ENCODE measurements at regions not wholly inside any gene's neighbourhood (a gene's known extent, or its start where the extent isn't known, plus 50 kb on each side); places are given as distances from the start of the nearest gene placed in this dataset.

DNA sequence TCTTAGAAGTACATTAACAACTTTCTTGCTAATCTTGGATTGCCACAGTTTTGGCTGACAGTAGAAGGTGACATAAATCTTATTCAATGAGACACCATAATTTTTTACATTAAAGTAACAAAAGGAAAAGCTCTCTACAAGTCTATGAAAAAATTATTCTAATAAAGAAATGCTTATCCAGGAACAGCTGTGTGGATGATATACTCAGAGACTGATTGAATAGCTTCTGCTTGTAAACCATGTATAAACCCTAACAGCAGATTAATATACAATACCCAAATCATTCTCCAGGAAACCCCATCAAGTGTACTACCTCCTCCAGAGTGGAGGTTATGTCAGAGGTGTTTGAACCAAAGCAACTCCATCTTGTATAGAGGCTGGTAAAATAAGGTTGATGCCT lies 581.4 kb upstream of the PTGER4 start:
- intact Hi-C loops (cut with DNase I, micrococcal nuclease): no loop called here
- Histone ChIP-seq H3K4me1 (ENCODE audit: low read depth) (no peaks in the 10 kb centered on the region), H3K4me3 (no peak overlapping the region), H3K36me3 (ENCODE audit: low read depth) (no peaks in the 10 kb centered on the region), H3K9me3 (no peaks in the 10 kb centered on the region)
- DNase-seq (no peak), ATAC-seq (no peak)
- no peak for TF ChIP-seq CTCF (IDR thresholded peaks at IDR 0.05)

DNA sequence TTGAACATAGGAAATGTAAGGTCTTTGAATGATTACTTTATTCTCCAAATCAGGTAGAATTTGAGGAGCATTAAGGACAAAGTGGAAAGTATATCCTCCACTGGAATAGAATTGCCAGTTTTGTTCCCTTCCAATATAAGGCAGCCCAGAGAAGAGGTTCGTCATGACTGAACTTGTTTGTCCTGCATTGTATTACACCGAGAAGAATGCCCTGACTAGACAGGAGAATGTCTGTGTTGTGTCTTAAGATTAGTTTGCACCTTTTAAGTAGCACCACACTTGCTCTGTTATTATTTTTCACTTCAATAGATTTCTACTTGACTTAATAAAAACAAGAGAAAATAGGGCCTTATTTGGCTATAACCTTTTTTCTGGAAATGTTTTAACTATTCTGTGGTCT lies 586.2 kb upstream of the PTGER4 start:
- ATAC-seq (no peak), DNase-seq (no peak)
- no peak overlapping the region for H3K4me3 ChIP-seq
- no peak for TF ChIP-seq CTCF (IDR thresholded peaks at IDR 0.05)
- intact Hi-C loops (cut with DNase I, micrococcal nuclease): no loop called here
- peaks cover 24% of the 10 kb centered on the region for H3K9me3 ChIP-seq
- no peaks in the 10 kb centered on the region for H3K4me1 ChIP-seq (ENCODE audit: low read depth)
- H3K36me3 ChIP-seq (ENCODE audit: low read depth): no peaks in the 10 kb centered on the region

DNA sequence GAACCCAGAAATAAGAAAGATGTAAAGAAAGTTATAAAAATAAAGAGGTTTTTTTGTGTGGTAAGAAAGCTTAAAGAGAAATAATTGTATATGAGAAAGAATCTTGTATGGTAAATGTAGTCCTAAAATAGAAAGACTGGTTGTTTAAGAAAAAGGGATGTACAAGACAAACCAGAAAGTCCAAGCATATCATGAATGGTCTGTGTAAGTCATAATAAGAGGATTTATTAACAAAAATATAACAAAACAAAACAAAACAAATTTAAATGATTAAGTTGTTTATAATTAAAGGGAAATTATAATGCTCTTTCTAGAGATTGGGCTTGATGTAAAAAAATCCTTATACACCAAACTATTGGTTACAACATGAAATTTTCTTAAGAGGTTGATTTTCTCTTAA lies 590.4 kb upstream of the PTGER4 start:
- Histone ChIP-seq H3K9me3 (peaks cover 24% of the 10 kb centered on the region), H3K4me3 (no peak overlapping the region), H3K36me3 (ENCODE audit: low read depth) (no peaks in the 10 kb centered on the region), H3K4me1 (ENCODE audit: low read depth) (no peaks in the 10 kb centered on the region)
- no peak for TF ChIP-seq CTCF (IDR thresholded peaks at IDR 0.05)
- DNase-seq (no peak), ATAC-seq (no peak)
- intact Hi-C loops (cut with DNase I, micrococcal nuclease): no loop called here

- intact Hi-C loops (cut with DNase I, micrococcal nuclease): no loop called here
- TF ChIP-seq CTCF (IDR thresholded peaks at IDR 0.05): no peak
- Histone ChIP-seq H3K9me3 (peaks cover 8% of the 10 kb centered on the region), H3K36me3 (ENCODE audit: low read depth) (no peaks in the 10 kb centered on the region), H3K4me3 (no peak overlapping the region), H3K4me1 (ENCODE audit: low read depth) (no peaks in the 10 kb centered on the region)
- ATAC-seq (no peak), DNase-seq (no peak)
These were observed 595.1 kb upstream of the PTGER4 start for GRCh38 chr5:40084614-40085013.

DNA sequence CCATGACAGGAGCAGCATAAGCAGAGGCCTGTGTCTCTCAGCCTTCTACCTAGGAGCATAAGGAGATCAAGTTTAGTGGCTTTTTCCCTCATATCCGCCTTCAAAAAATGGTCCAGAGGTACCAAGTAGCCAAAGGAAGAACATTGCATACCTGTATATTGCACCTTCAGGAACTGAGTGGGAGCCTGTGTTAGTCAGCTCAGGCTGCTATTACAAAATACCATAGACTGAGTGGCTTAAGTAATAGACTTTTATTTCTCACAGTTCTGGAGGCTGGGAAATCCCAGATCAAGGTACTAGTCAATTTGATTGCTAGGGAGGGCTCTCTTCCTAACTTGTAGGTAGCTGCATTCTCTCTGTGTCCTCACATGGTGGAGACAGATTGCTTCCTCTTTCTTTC lies 597.4 kb upstream of the PTGER4 start:
- no peak for ATAC-seq
- Histone ChIP-seq H3K4me3 (no peak overlapping the region), H3K4me1 (ENCODE audit: low read depth) (no peaks in the 10 kb centered on the region), H3K9me3 (no peaks in the 10 kb centered on the region), H3K36me3 (ENCODE audit: low read depth) (no peaks in the 10 kb centered on the region)
- intact Hi-C loops (cut with DNase I, micrococcal nuclease): no loop called here
- DNase-seq: no peak
- no peak for TF ChIP-seq CTCF (IDR thresholded peaks at IDR 0.05)

- H3K36me3 ChIP-seq (ENCODE audit: low read depth): no peaks in the 10 kb centered on the region
These were observed 599.5 kb upstream of the PTGER4 start for GRCh38 chr5:40080191-40080590.

More at GRCh38 chr5:40080191-40080590, 599.5 kb upstream of the PTGER4 start:
- intact Hi-C loops (cut with DNase I, micrococcal nuclease): no loop called here
- H3K4me1 ChIP-seq (ENCODE audit: low read depth): no peaks in the 10 kb centered on the region
- DNase-seq: no peak
- H3K4me3 ChIP-seq: no peak overlapping the region
- TF ChIP-seq CTCF (IDR thresholded peaks at IDR 0.05): no peak
- no peak for ATAC-seq
- H3K9me3 ChIP-seq: no peaks in the 10 kb centered on the region
